ENCODE measurements at regions not wholly inside any gene's neighbourhood (a gene's known extent, or its start where the extent isn't known, plus 50 kb on each side); places are given as distances from the start of the nearest gene placed in this dataset.
"Not testable (repeated sequence)": the region's sequence is repeated elsewhere in the genome, so short reads cannot be mapped to it uniquely, and the experiment has no call there.

- no peak for TF ChIP-seq POLR2A (IDR thresholded peaks at IDR 0.05)
- TF ChIP-seq POLR2AphosphoS5 (IDR thresholded peaks at IDR 0.05), result no peak
- TF ChIP-seq, protein P1, sequence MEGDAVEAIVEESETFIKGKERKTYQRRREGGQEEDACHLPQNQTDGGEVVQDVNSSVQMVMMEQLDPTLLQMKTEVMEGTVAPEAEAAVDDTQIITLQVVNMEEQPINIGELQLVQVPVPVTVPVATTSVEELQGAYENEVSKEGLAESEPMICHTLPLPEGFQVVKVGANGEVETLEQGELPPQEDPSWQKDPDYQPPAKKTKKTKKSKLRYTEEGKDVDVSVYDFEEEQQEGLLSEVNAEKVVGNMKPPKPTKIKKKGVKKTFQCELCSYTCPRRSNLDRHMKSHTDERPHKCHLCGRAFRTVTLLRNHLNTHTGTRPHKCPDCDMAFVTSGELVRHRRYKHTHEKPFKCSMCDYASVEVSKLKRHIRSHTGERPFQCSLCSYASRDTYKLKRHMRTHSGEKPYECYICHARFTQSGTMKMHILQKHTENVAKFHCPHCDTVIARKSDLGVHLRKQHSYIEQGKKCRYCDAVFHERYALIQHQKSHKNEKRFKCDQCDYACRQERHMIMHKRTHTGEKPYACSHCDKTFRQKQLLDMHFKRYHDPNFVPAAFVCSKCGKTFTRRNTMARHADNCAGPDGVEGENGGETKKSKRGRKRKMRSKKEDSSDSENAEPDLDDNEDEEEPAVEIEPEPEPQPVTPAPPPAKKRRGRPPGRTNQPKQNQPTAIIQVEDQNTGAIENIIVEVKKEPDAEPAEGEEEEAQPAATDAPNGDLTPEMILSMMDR (IDR thresholded peaks at IDR 0.05), result no peak
- TF ChIP-seq EP300 (IDR thresholded peaks at IDR 0.05), result no peak
- Histone ChIP-seq H3K27ac (no peak overlapping the region), H3K4me1 (no peaks in the 10 kb centered on the region), H3K27me3 (no peaks in the 10 kb centered on the region), H3K4me3 (no peak overlapping the region), H3K36me3 (no peaks in the 10 kb centered on the region), H3K9me3 (peaks cover 0 to 3% (median 0%) of the 10 kb centered on the region in 4 donors)
- no peak for DNase-seq
- 75 to 80% methylated on average over 1 of the region's 1 CpG for WGBS, 2 donors
- intact Hi-C loops (cut with DNase I), result no loop called here
Observed at GRCh38 chr14:85187521-85187920, 342.4 kb upstream of the FLRT2 start.

- Histone ChIP-seq H3K27me3 (no peaks in the 10 kb centered on the region), H3K9me3 (peaks cover 0 to 3% (median 0%) of the 10 kb centered on the region in 4 donors), H3K4me1 (no peaks in the 10 kb centered on the region), H3K27ac (no peak overlapping the region), H3K36me3 (no peaks in the 10 kb centered on the region), H3K4me3 (no peak overlapping the region)
- 89 to 94% methylated on average over 1 of the region's 1 CpG for WGBS, 2 donors
- DNase-seq, result no peak
- intact Hi-C loops (cut with DNase I), result no loop called here
- TF ChIP-seq POLR2AphosphoS5 (IDR thresholded peaks at IDR 0.05) (no peak), EP300 (IDR thresholded peaks at IDR 0.05) (no peak), POLR2A (IDR thresholded peaks at IDR 0.05) (no peak)
- TF ChIP-seq, protein P1 (IDR thresholded peaks at IDR 0.05), result no peak
Observed at GRCh38 chr14:85188836-85189235, 341.1 kb upstream of the FLRT2 start.

DNA sequence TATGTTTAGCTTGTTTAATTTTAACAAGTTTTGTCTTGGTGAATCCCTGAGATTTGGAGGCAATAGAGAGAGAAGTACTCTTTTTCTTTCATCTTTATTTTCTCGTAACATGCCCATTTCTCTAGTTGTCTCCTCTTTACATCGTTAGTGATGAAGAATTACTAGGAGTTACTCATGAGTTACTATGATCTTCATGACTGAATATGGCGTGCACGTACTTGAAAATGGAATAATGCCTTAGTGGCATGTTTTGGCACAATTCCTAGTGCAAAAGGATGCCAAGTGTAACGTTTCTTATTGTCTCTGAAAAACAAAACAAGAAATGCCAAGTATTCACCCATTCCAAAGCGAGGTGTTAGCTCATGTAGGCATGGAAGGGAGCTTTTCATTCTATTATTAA is 340.7 kb upstream of the FLRT2 start:
- H3K9me3 ChIP-seq; H3K27me3 ChIP-seq; intact Hi-C loops (cut with DNase I); DNase-seq; H3K4me3 ChIP-seq; H3K36me3 ChIP-seq; H3K4me1 ChIP-seq; H3K27ac ChIP-seq: not testable (repeated sequence)
- WGBS, 2 donors, result 70 to 81% methylated on average over 6 of the region's 6 CpGs

DNA sequence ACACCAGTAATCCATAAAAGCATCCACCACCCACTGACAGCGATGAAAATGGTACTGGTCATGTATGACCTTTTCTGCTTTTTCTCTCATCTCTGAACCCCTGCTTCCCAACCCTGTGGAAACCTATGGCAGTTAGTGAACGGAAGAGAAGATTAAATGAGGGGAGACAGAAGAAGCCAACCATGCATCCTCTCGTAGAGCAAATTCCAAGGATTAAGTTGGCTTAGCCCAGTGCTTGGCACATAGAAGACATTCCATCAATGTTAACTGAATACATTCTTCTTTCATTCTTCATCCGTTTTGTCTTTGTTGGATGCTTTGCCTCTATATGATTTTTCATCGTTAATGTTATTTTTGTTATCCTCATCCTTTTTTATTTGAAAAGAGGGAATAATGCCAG is 339.7 kb upstream of the FLRT2 start:
- WGBS, 2 donors, result 85 to 88% methylated on average over 5 of the region's 5 CpGs
- H3K4me1 ChIP-seq, result no peaks in the 10 kb centered on the region
- peaks cover 0 to 3% (median 0%) of the 10 kb centered on the region in 4 donors for H3K9me3 ChIP-seq

GRCh38 chr14:85191986-85192385 is 338.0 kb upstream of the FLRT2 start:
- no peaks in the 10 kb centered on the region for H3K36me3 ChIP-seq

More for the DNA sequence above, 339.7 kb upstream of the FLRT2 start:
- Histone ChIP-seq H3K27me3 (no peaks in the 10 kb centered on the region), H3K4me3 (no peak overlapping the region), H3K36me3 (no peaks in the 10 kb centered on the region), H3K27ac (no peak overlapping the region)
- intact Hi-C loops (cut with DNase I), result no loop called here
- TF ChIP-seq POLR2AphosphoS5 (IDR thresholded peaks at IDR 0.05), result no peak
- no peak for TF ChIP-seq POLR2A (IDR thresholded peaks at IDR 0.05)
- TF ChIP-seq, protein P1 (IDR thresholded peaks at IDR 0.05), result no peak
- TF ChIP-seq EP300 (IDR thresholded peaks at IDR 0.05), result no peak
- DNase-seq, result no peak

More at GRCh38 chr14:85191986-85192385, 338.0 kb upstream of the FLRT2 start:
- H3K27me3 ChIP-seq, result no peaks in the 10 kb centered on the region
- no peak overlapping the region for H3K4me3 ChIP-seq
- H3K4me1 ChIP-seq, result no peaks in the 10 kb centered on the region
- no peak for DNase-seq
- TF ChIP-seq, protein P1 (IDR thresholded peaks at IDR 0.05), result no peak
- TF ChIP-seq POLR2A (IDR thresholded peaks at IDR 0.05), result no peak
- TF ChIP-seq POLR2AphosphoS5 (IDR thresholded peaks at IDR 0.05), result no peak
- no peak for TF ChIP-seq EP300 (IDR thresholded peaks at IDR 0.05)
- intact Hi-C loops (cut with DNase I), result no loop called here
- no peak overlapping the region for H3K27ac ChIP-seq
- peaks cover 0 to 3% (median 0%) of the 10 kb centered on the region in 4 donors for H3K9me3 ChIP-seq

Measured in sigmoid colon (tissue), 6 donors.